NCI-H1436 treated with DMSO at 0.1 percent for 48 hours (cell line): ENCODE measurements at regions not wholly inside any gene's neighbourhood (a gene's known extent, or its start where the extent isn't known, plus 50 kb on each side); places are given as distances from the start of the nearest gene placed in this dataset.

Experiments used
- DNase-seq: peaks from one replicate; lab custom pipeline; 2025; lab: John Stamatoyannopoulos, UW

- no peak for DNase-seq
Measured at GRCh38 chr11:114758627-114759026, 80.3 kb downstream of the NXPE2 start.

GRCh38 chr11:114762408-114762807 is 84.1 kb downstream of the NXPE2 start:
- DNase-seq = no peak

- no peak for DNase-seq
Measured at GRCh38 chr11:114764563-114764962, 86.2 kb downstream of the NXPE2 start.

- DNase-seq = no peak
Measured at GRCh38 chr11:114771172-114771571, 92.8 kb downstream of the NXPE2 start.

DNA sequence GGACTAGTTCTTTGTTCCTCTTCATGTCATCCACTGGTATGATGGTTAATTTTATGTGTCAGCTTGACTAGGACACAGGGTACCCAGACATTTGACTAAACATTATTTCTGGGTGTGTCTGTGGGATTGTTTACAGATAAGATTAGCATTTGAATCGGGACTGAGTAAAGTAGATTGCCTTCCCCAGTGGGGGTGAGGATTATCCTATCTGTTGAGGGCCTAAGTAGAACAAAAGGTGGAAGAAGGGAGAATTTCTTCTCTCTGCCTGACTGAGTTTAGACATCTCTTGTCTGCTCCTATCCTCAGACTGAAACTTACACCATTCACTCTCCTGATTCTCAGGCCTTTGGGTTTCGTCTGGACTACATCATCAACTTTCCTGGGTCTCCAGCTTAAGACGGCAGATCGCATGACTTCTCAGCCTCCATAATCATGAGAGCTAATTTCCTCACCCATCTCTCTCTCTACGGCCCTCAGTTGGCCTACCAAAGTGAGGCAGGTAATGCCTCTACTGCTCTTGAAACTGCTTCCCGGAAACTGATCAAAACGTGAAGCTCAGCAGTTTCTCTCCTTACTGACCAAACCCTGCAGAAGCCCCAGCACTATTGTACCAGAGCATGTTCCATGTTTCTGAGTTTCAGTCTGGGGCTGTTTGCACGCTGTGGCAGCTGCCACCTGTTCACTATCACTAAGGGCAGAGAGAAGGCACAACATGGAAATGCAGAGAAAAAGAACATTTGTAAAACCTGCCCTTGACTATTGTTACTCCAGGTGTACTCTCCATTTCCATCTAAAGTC is 95.4 kb downstream of the NXPE2 start:
- DNase-seq = no peak

- DNase-seq = no peak
Measured at GRCh38 chr11:114774599-114775361, 96.5 kb downstream of the NXPE2 start.

- DNase-seq = no peak
Measured at GRCh38 chr11:114775875-114776621, 97.7 kb downstream of the NXPE2 start.

DNA sequence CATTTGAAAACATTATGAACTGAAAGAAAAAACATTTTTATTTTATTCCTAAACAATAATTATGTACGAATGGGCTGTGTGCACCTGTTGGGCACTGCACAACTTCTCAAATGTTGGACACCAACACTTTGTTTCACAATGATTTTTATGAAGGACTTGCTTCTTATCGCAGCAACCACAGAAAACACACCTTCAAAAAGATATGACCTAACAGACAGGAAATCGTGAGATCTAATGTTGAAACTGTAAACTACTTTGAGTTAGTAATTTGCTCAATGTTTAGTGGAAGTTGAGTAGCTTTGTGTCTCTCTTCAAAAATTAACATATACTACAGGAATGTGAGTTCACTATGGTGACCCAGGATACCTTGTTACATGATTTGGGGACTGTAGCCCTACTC is 98.6 kb downstream of the NXPE2 start:
- no peak for DNase-seq

GRCh38 chr11:114779189-114779588 is 100.9 kb downstream of the NXPE2 start:
- DNase-seq = no peak

DNA sequence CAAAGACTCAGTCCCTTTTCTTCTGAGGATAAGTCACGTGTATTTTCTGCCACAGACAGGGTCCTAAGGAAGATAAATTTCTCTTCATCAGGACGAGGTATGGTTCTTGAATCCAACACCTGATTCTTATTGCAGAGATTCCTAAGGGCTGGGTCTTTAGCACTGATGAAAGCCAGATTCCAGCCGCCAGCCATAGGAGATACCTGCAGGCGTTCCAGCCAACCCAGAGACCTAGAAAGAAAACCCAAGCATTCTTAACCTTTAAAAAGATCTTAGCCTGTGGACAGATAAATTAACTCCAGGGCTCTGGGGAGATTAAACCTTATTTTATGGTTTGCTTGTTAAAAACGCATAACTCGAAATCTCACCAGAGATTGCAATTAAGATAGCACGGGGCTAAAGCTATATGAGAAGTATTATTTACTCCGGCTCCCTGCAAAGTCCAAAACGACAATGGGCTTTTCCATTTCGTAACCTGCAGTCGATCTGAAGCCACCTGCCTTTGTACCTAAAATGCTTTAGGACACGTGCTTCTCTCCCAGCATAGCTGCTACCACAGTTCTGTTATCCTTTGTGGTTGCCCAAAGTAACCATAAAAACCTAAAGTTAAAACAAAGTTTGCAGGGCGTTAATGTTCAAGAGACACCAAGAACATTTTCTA is 104.5 kb downstream of the NXPE2 start:
- no peak for DNase-seq

DNA sequence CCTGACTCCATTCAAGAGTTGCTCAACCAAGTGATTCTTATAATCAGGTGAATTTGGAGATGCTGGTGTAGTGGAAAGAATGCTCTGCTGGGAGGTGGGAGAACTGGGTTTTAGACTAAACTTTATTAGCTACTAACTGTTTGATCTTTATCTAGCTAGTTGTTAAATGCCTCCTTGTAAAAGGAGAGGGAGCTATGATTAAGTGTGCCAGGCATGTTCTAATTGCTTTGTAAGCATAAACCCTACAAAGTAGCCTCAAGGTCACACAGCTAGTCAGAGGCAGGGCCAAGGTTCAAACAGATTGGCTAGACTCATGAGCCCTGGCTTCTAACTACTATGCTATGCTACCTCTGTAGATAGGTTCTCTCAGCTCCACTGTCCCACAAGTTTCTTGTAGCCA is 105.5 kb downstream of the NXPE2 start:
- DNase-seq = no peak

- no peak for DNase-seq
Measured at GRCh38 chr11:114784216-114784615, 105.9 kb downstream of the NXPE2 start.

GRCh38 chr11:114784891-114785290 is 106.6 kb downstream of the NXPE2 start:
- no peak for DNase-seq

DNA sequence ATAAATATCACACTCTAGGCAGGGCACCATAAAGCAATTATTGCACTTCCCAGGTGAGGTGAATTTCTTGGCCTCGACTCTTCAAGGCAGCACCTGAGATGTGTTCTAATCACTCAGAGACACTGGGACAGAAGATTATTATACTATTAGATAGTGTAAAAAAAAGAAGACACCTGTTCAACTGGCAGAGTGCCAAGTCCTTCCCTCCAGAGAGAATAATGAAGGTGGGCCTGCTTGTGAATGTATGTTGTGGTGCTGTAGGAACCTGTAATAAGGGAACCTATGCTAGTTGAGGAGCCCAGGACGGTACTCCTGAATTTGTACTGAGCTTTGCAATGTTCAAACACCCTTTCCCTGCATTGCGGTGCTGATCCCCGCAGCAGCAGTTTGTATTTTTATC is 107.5 kb downstream of the NXPE2 start:
- DNase-seq = no peak

DNA sequence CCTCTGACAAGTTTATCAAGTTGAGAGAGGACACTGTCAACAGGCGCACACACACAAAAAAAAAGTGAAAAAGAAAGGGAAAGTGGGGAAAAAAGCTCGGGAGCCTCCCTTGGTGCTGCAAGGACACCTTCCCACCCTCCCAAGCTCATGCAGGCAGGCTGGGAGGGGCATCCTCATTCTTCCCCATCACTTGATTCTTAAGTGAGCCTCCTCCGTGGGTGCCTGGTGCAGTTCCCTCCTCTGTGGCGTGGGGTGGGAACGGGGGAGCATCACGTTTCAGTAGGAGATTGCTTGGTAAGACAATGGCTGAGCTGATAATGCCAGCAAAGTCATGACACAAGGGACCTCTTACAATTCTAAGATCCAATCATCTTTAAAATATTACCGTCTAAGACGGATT is 108.8 kb downstream of the NXPE2 start:
- DNase-seq = no peak

- DNase-seq = no peak
Measured at GRCh38 chr11:114790910-114791309, 112.6 kb downstream of the NXPE2 start.

DNA sequence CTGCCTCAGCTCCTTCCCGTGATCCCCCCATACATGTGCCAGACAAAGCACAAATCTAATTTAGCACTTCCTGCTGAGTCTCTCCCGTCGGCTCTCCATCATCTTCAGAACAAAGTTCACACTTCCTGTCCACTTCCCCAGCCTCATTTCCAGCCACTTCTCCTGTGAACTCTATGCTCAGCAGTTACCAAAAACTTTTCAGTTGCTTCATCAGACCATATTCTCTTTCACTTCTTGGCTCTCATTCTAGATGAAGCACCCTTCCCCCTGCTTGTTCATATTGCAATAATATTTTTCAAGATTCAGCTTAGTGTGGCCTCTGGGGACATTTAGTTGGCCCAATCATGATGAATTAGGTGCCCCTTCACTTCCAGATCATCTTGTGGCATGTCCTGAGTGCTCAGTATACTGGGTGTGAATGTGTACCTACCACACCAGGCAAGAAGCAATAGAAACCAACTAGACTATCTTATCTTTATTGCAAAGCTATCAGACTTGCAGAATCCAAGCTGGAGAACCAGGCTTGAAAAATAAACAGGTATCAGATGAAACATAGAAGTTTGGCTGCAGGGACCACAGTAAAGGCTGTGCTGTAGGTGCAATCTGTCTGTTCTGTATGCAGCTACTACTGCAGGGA is 115.8 kb downstream of the NXPE2 start:
- no peak for DNase-seq

DNA sequence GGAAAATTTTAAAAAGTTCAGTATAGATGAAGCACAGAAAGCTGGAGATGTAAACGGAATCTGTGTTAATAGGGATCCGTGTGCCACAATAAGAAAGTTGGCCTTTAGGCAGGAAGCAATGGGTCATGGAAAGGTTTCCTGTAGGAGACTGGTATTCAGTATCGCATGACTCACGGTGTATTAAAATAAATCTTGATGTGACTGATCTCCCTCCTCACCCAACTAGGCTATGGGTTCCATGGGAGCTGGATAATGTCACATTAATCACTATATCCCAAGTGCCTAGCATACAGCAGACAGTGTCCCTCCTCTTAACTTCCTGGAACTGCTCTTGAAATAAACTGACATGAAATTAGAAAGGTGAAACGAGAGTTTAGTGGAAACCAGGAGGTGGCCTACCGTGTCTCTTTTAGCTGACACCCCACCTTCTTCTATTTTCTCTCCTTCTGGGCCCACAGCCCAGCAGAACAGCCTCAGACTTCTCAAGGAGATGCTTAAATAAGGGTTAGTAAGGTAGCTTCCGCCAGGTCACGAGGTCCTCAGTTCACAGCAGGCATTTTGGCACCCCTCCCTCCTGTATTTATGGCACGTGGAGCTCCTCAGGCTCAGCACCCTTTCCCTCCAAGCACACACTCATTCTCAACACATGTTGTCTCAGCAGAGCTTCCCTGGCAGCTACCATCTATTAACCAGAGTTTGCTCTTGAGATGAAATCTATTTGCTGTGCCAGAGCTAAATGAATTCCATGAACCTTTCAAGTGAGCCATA is 118.8 kb downstream of the NXPE2 start:
- DNase-seq = no peak

GRCh38 chr11:114799476-114799875 is 121.1 kb downstream of the NXPE2 start:
- DNase-seq = no peak

DNA sequence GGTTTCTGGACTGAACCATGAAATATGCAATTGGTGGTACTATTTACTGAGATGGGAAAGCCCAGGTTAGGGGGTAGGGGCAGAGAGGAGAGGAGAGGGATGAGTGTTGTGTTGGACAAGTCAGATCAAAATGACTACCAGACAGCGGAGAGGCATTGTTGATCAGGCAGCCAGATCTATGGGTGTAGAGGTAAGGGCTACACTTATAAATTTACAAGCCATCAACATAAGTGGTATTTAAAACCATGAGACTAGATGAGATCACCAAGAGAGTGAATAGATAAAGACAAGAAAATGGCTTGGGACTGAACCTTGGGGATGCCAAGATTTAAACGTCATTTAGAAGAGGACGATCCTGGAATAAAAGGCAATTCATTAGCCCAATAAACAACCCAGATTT is 123.4 kb downstream of the NXPE2 start:
- DNase-seq = no peak

DNA sequence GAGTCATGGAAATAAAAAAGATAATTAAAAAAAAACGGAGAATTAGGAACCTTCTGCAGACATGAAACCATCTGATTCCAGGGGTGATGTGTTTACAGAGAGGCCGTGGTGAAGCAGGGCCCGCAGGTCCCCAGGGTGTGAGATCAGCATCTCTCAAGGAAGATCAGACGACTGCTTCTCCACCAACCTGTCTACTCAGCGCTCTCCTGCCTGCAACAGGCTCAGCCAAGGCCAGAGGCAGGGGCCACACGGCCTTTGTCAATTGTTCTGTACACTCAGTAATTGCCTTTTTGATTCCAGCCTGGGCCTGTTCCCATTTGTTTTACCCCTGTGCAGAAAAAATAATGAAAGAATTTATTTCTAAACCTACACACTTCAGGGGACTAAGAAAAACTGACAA is 124.6 kb downstream of the NXPE2 start:
- DNase-seq = no peak
